GM23338 (cell line): ENCODE measurements at regions not wholly inside any gene's neighbourhood (a gene's known extent, or its start where the extent isn't known, plus 50 kb on each side); places are given as distances from the start of the nearest gene placed in this dataset.

Source experiments
- ATAC-seq: fragments of 200-7000 bp; cut with Tn5 transposase; 3 replicates; pipeline ENCODE4 v1.9.1; 2020
- DNase-seq: peaks from one replicate; pipeline ENCODE4 v3.0.0-alpha.2; 2015; ENCODE audit warnings: low spot score
- H2AFZ ChIP-seq: fragments of 200-600 bp; sonication (generic); 2 replicates; pipeline ENCODE4 v1.8.0; 2016; ENCODE audit warnings: antibody characterized with exemption, mild to moderate bottlenecking, moderate library complexity
- H3F3A ChIP-seq: fragments of 200-600 bp; sonication (generic); replicated peaks from 2 replicates; pipeline ENCODE4 v1.8.0; 2017; ENCODE audit warnings: antibody characterized with exemption, mixed run types, low read depth
- H3K27ac ChIP-seq: fragments of 200-600 bp; sonication (generic); 2 replicates; pipeline ENCODE4 v1.6.1; 2016; ENCODE audit warnings: low read depth
- H3K27me3 ChIP-seq: fragments of 200-600 bp; sonication (generic); 2 replicates; pipeline ENCODE4 v1.8.0; 2016; ENCODE audit warnings: mild to moderate bottlenecking, mixed run types, moderate library complexity; ENCODE audit not compliant: insufficient read depth
- H3K36me3 ChIP-seq: fragments of 200-600 bp; sonication (generic); 2 replicates; pipeline ENCODE4 v1.8.0; 2016; ENCODE audit warnings: mild to moderate bottlenecking; ENCODE audit not compliant: insufficient read depth
- H3K4me1 ChIP-seq: fragments of 200-600 bp; sonication (generic); 2 replicates; pipeline ENCODE4 v1.8.0; 2016; ENCODE audit warnings: mild to moderate bottlenecking, moderate library complexity; ENCODE audit not compliant: insufficient read depth
- H3K4me2 ChIP-seq: fragments of 200-600 bp; sonication (generic); 2 replicates; pipeline ENCODE4 v1.7.1; 2017; ENCODE audit warnings: mixed run types
- H3K4me3 ChIP-seq: fragments of 200-600 bp; sonication (generic); 2 replicates; pipeline ENCODE4 v1.6.1; 2016; ENCODE audit warnings: mixed run types
- H3K79me2 ChIP-seq: fragments of 200-600 bp; sonication (generic); replicated peaks from 2 replicates; pipeline ENCODE4 v1.8.0; 2017; ENCODE audit warnings: mild to moderate bottlenecking; ENCODE audit not compliant: insufficient read depth
- H3K9me2 ChIP-seq: fragments of 200-600 bp; sonication (generic); 2 replicates; pipeline ENCODE4 v1.8.0; 2017; ENCODE audit not compliant: insufficient read depth
- H4K20me1 ChIP-seq: fragments of 200-600 bp; sonication (generic); replicated peaks from 2 replicates; pipeline ENCODE4 v1.8.0; 2017; ENCODE audit warnings: mild to moderate bottlenecking; ENCODE audit not compliant: insufficient read depth
- H3K27ac Mint-ChIP-seq: 2 replicates; pipeline ENCODE4 v1.8.0; 2020; ENCODE audit warnings: inconsistent platforms, mild to moderate bottlenecking, moderate library complexity, mixed read lengths
- H3K27me3 Mint-ChIP-seq: 3 replicates; pipeline ENCODE4 v1.8.0; 2022; ENCODE audit warnings: low read depth, mild to moderate bottlenecking, moderate library complexity, mixed read lengths, inconsistent platforms; ENCODE audit not compliant: insufficient read depth, poor library complexity
- H3K36me3 Mint-ChIP-seq: 3 replicates; pipeline ENCODE4 v1.8.0; 2021; ENCODE audit warnings: low read depth, mild to moderate bottlenecking, inconsistent platforms, moderate library complexity, mixed read lengths
- H3K4me1 Mint-ChIP-seq: 3 replicates; pipeline ENCODE4 v1.8.0; 2020; ENCODE audit warnings: mild to moderate bottlenecking, inconsistent platforms, mixed read lengths
- H3K4me3 Mint-ChIP-seq: 3 replicates; pipeline ENCODE4 v1.8.0; 2021; ENCODE audit warnings: moderate library complexity, mild to moderate bottlenecking, inconsistent platforms, mixed read lengths
- H3K9me3 Mint-ChIP-seq: 3 replicates; pipeline ENCODE4 v1.8.0; 2020; ENCODE audit warnings: moderate library complexity, mild to moderate bottlenecking, inconsistent platforms, mixed read lengths
- CTCF ChIP-seq, 2 experiments: fragments of 200-600 bp in 1 of 2; sonication (generic) in 1 of 2; conservative IDR thresholded peaks; 2 replicates each; pipeline versions ENCODE4 v1.5.1 to v1.6.1; 2016 to 2017; ENCODE audit warnings: antibody characterized with exemption in 2 of 2, low read depth in 2 of 2, mild to moderate bottlenecking in 2 of 2, moderate library complexity in 1 of 2
- EZH2phosphoT487 ChIP-seq: fragments of 200-600 bp; sonication (generic); IDR thresholded peaks from one replicate; pipeline ENCODE4 v1.8.1; 2018; ENCODE audit warnings: antibody characterized with exemption; ENCODE audit not compliant: unreplicated experiment
- JUNB ChIP-seq: IDR thresholded peaks from one replicate; pipeline ENCODE4 v1.6.1; 2016; ENCODE audit warnings: antibody characterized with exemption; ENCODE audit not compliant: unreplicated experiment
- POLR2AphosphoS5 ChIP-seq: IDR thresholded peaks from 2 replicates; pipeline ENCODE4 v1.6.1; 2016; ENCODE audit warnings: antibody characterized with exemption, low read depth
- STAT1 ChIP-seq: IDR thresholded peaks from one replicate; pipeline ENCODE4 v1.6.1; 2016; ENCODE audit warnings: antibody characterized with exemption; ENCODE audit not compliant: unreplicated experiment
- ZNF331 ChIP-seq: fragments of 250-450 bp; sonication (Bioruptor Pico); IDR thresholded peaks from 2 replicates; pipeline ENCODE4 v1.5.0; 2020; ENCODE audit warnings: low read depth, mild to moderate bottlenecking, moderate library complexity
- TF ChIP-seq, protein P1 (sequence below): fragments of 250-450 bp; sonication (Bioruptor Pico); IDR thresholded peaks from 2 replicates; pipeline ENCODE4 v1.5.0; 2020; ENCODE audit warnings: mild to moderate bottlenecking, moderate library complexity

GRCh38 chr3:104460477-104461406 is 906.0 kb upstream of the ALCAM start:
- H4K20me1 ChIP-seq = no peaks in the 10 kb centered on the region
- H2AFZ ChIP-seq = no peak overlapping the region
- Mint-ChIP-seq H3K4me1 (peaks cover 14% of the 10 kb centered on the region), H3K9me3 (peaks cover 12% of the 10 kb centered on the region), H3K4me3 (no peak overlapping the region), H3K27me3 (no peaks in the 10 kb centered on the region), H3K36me3 (peaks cover 9% of the 10 kb centered on the region; the same call in 2 of the 3 replicates), H3K27ac (peak overlapping the region; percentile 13; the same call in 1 of the 2 replicates)
- TF ChIP-seq CTCF (conservative IDR thresholded peaks at IDR 0.05; ENCODE audit: low read depth in 2 of 2) (peak; percentile 50 to 69), POLR2AphosphoS5 (no peak)
- no peak overlapping the region for H3K4me3 ChIP-seq
- DNase-seq (peak; percentile 84), ATAC-seq (peak; percentile 94)
- H3F3A ChIP-seq = no peaks in the 10 kb centered on the region
- peak overlapping the region; percentile 59 for H3K27ac ChIP-seq
- 0 out of 2 replicates have a peak, but pooled peaks cover 6% of the 10 kb centered on the region for H3K36me3 ChIP-seq
- peaks cover 6% of the 10 kb centered on the region; the same call in 1 of the 2 replicates for H3K4me1 ChIP-seq
- H3K79me2 ChIP-seq = no peaks in the 10 kb centered on the region
- H3K9me2 ChIP-seq = no peaks in the 10 kb centered on the region
- H3K27me3 ChIP-seq = no peaks in the 10 kb centered on the region
- no peak overlapping the region; the same call in 1 of the 2 replicates for H3K4me2 ChIP-seq

GRCh38 chr3:104461431-104461830 is 905.3 kb upstream of the ALCAM start:
- no peaks in the 10 kb centered on the region for H3K27me3 ChIP-seq
- Mint-ChIP-seq H3K4me3 (no peak overlapping the region), H3K27ac (no peak overlapping the region), H3K36me3 (peaks cover 10% of the 10 kb centered on the region; the same call in 2 of the 3 replicates), H3K27me3 (no peaks in the 10 kb centered on the region), H3K4me1 (peaks cover 14% of the 10 kb centered on the region), H3K9me3 (peaks cover 16% of the 10 kb centered on the region)
- no peaks in the 10 kb centered on the region for H4K20me1 ChIP-seq
- no peak for DNase-seq
- H3F3A ChIP-seq = no peaks in the 10 kb centered on the region
- no peak overlapping the region for H2AFZ ChIP-seq
- H3K27ac ChIP-seq = peak overlapping the region; percentile 59
- H3K4me1 ChIP-seq = peaks cover 6% of the 10 kb centered on the region; the same call in 1 of the 2 replicates
- H3K79me2 ChIP-seq = no peaks in the 10 kb centered on the region
- H3K36me3 ChIP-seq = 0 out of 2 replicates have a peak, but pooled peaks cover 6% of the 10 kb centered on the region
- ATAC-seq = no peak; the same call in 2 of the 3 replicates
- TF ChIP-seq CTCF (conservative IDR thresholded peaks at IDR 0.05; ENCODE audit: low read depth in 2 of 2) (no peak), JUNB (no peak), EZH2phosphoT487 (no peak), STAT1 (no peak), ZNF331 (CRISPR knock-in tag) (no peak)
- TF ChIP-seq, protein P1, sequence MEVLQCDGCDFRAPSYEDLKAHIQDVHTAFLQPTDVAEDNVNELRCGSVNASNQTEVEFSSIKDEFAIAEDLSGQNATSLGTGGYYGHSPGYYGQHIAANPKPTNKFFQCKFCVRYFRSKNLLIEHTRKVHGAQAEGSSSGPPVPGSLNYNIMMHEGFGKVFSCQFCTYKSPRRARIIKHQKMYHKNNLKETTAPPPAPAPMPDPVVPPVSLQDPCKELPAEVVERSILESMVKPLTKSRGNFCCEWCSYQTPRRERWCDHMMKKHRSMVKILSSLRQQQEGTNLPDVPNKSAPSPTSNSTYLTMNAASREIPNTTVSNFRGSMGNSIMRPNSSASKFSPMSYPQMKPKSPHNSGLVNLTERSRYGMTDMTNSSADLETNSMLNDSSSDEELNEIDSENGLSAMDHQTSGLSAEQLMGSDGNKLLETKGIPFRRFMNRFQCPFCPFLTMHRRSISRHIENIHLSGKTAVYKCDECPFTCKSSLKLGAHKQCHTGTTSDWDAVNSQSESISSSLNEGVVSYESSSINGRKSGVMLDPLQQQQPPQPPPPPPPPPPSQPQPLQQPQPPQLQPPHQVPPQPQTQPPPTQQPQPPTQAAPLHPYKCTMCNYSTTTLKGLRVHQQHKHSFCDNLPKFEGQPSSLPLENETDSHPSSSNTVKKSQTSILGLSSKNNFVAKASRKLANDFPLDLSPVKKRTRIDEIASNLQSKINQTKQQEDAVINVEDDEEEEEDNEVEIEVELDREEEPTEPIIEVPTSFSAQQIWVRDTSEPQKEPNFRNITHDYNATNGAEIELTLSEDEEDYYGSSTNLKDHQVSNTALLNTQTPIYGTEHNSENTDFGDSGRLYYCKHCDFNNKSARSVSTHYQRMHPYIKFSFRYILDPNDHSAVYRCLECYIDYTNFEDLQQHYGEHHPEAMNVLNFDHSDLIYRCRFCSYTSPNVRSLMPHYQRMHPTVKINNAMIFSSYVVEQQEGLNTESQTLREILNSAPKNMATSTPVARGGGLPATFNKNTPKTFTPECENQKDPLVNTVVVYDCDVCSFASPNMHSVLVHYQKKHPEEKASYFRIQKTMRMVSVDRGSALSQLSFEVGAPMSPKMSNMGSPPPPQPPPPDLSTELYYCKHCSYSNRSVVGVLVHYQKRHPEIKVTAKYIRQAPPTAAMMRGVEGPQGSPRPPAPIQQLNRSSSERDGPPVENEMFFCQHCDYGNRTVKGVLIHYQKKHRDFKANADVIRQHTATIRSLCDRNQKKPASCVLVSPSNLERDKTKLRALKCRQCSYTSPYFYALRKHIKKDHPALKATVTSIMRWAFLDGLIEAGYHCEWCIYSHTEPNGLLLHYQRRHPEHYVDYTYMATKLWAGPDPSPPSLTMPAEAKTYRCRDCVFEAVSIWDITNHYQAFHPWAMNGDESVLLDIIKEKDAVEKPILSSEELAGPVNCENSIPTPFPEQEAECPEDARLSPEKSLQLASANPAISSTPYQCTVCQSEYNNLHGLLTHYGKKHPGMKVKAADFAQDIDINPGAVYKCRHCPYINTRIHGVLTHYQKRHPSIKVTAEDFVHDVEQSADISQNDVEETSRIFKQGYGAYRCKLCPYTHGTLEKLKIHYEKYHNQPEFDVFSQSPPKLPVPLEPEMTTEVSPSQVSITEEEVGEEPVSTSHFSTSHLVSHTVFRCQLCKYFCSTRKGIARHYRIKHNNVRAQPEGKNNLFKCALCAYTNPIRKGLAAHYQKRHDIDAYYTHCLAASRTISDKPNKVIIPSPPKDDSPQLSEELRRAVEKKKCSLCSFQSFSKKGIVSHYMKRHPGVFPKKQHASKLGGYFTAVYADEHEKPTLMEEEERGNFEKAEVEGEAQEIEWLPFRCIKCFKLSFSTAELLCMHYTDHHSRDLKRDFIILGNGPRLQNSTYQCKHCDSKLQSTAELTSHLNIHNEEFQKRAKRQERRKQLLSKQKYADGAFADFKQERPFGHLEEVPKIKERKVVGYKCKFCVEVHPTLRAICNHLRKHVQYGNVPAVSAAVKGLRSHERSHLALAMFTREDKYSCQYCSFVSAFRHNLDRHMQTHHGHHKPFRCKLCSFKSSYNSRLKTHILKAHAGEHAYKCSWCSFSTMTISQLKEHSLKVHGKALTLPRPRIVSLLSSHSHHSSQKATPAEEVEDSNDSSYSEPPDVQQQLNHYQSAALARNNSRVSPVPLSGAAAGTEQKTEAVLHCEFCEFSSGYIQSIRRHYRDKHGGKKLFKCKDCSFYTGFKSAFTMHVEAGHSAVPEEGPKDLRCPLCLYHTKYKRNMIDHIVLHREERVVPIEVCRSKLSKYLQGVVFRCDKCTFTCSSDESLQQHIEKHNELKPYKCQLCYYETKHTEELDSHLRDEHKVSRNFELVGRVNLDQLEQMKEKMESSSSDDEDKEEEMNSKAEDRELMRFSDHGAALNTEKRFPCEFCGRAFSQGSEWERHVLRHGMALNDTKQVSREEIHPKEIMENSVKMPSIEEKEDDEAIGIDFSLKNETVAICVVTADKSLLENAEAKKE (CRISPR knock-in tag) = no peak
- H3K4me2 ChIP-seq = no peak overlapping the region
- no peak overlapping the region for H3K4me3 ChIP-seq
- no peaks in the 10 kb centered on the region for H3K9me2 ChIP-seq
